NCI-H2029 (cell line): ENCODE measurements at regions not wholly inside any gene's neighbourhood (a gene's known extent, or its start where the extent isn't known, plus 50 kb on each side); places are given as distances from the start of the nearest gene placed in this dataset.
"Not testable (repeated sequence)": the region's sequence is repeated elsewhere in the genome, so short reads cannot be mapped to it uniquely, and the experiment has no call there.

Source experiments
- DNase-seq: peaks from one replicate; lab custom pipeline; 2025; lab: John Stamatoyannopoulos, UW

GRCh38 chr4:20124317-20125026 is 127.2 kb upstream of the SLIT2 start:
- no peak for DNase-seq

DNA sequence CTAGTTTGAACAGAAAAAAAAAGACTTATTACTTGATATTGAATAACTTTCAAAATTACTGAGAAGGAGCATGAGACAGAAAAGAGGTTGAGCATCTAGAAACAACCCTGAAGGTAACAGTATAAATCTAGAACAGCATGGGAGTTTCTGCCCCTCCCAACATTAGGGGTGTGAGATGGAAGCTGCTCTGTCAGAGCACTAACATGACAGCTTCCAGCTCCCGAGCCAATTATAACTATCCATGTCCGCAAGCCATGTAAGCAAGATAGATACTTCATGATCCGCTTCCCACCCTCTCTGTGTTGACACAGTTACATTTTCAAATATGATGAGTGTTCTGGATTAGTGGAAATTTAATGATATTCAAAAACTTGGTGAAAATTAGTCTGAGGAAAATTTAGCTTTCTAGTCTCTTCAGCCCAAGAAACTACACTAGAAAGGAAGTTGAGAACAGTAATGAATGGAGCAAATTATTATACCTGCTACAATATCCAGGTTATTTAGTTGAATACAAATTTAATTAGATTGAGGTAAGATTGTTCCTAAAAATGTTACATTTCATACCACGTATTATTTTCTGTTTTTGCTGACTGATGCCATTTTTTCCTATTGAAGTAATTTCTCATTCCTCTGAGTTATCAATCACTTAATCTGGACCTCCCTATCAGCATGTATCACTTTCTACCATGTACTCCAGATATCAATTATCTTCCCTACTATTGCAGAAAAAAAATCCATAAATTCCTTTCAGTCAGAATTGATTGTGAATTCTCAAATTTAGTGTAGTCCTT is 129.3 kb upstream of the SLIT2 start:
- no peak for DNase-seq

- DNase-seq, result no peak
These were observed 132.6 kb upstream of the SLIT2 start for GRCh38 chr4:20119141-20119540.

GRCh38 chr4:20109391-20109790 is 142.3 kb upstream of the SLIT2 start:
- DNase-seq, result no peak

- DNase-seq, result no peak
These were observed 144.8 kb upstream of the SLIT2 start for GRCh38 chr4:20106921-20107320.

GRCh38 chr4:20101831-20102230 is 149.9 kb upstream of the SLIT2 start:
- no peak for DNase-seq

GRCh38 chr4:20096911-20097310 is 154.8 kb upstream of the SLIT2 start:
- no peak for DNase-seq

DNA sequence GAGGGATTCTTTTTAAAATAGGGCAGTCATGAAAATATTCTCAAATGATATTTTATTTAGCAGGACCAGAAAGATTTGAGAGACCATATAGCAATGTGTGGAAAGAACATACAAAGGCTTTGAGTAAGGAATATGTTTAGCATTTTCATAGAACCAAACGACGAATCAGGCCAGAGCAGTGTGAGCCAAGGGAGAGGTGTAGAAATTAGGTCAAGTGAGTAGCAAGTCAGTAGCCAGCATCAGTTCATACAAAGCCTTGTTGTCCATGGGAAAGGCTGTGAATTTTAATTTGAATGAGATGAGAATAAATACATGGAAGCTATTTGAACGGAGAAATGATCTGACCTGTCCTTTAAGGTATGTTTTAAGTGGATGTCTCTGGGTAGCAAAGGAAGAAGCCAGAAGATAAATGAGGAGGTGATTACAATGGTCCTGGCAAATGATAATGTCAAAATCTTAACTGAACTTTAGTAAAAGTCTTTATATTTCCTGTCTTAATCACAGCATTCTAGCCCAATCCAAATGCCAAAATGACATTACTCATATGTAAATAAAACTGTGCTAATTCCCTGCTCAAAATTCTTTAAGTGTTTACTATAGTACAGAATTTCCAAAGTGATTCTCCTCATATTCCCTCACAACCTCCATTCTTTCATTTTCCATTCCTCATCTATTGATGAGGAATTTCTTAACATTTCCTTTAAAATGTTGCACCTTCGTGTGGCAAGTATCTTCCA is 155.7 kb upstream of the SLIT2 start:
- no peak for DNase-seq

- DNase-seq, result no peak
These were observed 159.9 kb upstream of the SLIT2 start for GRCh38 chr4:20091781-20092180.

DNA sequence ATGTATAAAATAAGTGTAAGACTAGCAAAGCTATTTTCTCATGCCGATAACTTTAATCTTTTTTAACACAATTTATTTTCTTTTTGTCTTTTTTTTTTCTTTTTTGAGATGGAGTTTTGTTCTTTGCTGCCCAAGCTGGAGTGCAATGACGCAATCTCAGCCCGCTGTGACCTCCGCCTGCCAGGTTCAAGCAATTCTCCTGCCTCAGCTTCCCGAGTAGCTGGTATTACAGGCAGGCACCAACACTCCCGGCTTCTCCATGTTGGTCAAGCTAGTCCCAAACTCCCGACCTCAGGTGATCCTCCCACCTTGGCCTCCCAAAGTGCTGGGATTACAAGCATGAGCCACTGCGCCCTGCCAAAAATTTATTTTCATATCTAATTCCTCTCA is 164.2 kb upstream of the SLIT2 start:
- no peak for DNase-seq

- DNase-seq, result no peak
These were observed 164.7 kb upstream of the SLIT2 start for GRCh38 chr4:20086799-20087521.

DNA sequence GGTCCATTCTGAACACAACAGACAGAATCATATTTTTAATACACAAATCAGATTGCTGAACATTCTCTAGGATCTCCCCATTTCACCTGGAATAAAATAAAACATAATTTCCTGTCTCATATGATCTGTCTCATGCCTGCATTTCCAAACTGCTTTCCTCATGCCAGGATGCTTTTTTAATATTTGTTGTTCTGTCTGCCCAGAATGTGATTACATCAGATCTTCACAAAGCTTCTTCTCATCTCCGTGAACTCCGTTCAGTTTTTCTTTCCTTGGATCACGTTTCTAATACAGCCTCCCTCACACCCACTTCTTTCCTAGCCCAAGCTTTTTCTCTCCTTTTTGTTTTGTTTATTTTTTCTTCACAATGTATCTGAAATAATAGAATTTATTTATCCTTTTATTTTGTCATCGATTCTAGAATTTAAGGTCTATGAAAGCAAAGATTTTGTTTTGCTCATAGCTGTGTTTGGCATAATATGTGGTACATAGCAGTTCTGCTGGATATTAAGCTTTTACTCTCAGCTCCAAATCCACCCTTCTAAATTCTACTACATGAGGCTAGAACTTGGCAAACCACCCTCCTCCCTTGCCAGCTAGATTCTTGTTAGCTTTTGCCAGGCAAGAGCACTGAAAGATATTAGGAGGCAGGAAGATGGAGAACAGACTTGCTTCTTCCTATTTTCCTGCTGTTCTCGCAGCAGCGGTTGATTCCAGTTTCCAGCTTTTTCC is 165.5 kb upstream of the SLIT2 start:
- DNase-seq, result no peak

DNA sequence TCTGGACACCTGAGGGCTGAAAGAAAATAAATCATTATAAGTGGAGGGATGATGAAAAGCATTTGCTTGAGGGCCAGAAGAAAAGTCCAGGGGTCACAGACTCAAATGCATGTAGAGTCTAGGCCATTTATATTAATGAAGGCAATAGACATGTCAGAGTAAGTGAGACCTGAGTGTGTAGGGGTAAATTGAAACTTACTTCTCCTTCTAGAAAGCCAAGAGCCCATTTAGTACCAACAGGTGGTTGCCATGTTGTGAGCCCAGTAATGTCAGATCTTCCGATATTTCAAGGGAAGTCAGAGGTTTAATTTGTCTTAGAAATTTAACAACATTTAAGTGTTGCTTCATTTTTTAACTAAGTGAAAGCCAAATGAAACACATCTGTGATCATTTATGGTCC is 166.1 kb upstream of the SLIT2 start:
- no peak for DNase-seq

DNA sequence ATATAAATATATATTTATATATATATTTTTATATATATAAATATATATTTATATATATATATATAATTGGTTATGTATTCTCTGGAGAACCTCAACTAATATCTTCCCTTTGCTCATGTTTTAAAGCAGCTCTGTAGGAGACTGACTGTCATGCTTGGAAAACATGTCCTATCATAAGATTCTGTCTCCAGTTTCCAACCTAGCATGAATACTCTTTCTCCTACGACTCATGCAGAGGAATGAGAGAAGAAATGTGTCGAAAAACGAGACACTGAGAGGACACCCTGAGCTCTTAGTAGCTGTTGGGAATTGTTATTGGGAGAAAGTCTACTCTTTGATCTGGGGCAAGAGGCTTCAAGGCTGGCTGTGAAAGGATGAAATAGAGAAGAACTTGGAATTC is 166.5 kb upstream of the SLIT2 start:
- no peak for DNase-seq

- DNase-seq, result no peak
These were observed 167.2 kb upstream of the SLIT2 start for GRCh38 chr4:20084488-20084887.

DNA sequence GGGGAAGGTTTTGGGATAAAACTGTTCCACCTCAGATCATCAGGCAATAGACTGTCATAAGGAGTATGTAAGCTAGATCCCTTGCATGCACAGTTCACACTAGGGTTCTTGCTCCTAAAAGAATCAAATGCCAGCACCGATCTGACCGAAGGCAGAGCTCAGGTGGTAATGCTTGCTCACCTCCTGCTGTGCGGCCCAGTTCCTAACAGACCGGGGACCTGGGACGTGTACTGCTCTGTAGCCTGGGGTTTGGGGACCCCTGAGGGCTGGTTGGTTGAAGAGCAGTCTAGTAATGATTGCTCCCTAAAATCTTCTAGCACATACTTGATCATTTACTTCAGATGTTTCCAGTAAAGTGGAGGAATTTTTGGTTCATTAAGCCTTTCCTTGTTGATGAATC is 173.1 kb upstream of the SLIT2 start:
- no peak for DNase-seq

DNA sequence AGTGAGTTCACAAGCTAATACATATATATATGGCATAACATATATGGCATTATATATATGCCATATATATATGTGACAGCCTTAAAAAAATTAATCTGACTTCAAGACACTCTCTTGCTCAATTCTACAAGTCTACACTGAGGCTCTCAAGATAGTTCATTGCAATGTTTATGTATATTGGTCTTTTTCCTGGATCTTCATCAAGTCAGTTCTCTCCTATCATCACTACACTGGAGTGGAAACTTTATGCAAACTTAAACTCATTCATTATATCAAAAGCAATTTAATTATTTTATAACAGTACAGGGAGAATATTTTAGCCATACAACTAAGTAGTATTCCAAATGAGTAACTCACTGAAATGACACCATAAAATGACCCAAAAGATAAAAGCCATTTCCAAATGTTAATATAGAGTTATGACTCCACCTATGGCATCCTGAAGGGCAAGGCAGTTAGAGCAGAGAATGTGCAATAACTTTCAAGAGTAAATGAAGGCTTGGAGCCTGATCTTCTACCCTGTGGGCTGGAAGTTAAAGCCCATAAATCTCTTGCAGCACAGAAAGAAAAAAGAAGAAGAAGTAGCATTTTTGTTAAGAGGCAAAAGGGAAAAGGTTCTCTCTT is 176.3 kb upstream of the SLIT2 start:
- no peak for DNase-seq

GRCh38 chr4:20074450-20074849 is 177.3 kb upstream of the SLIT2 start:
- no peak for DNase-seq

DNA sequence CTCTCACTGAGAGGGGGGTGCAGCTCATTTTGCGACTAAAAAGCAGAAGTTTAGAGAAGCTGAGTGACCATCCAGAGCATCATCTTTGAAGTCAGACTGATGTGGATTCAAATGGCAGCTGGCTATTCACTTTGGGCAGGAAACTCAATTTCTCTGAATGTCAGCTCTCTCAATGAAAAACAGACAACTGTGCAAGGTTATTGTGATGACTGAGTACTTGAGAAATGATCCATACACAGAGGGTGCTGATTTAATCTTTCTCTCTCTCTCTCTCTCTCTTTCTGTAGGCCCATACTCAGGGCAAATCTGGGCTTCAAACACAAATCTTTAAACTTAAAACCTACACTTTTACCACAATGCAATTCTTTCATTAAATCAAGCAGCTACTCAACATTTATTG is 185.8 kb upstream of the SLIT2 start:
- no peak for DNase-seq

DNA sequence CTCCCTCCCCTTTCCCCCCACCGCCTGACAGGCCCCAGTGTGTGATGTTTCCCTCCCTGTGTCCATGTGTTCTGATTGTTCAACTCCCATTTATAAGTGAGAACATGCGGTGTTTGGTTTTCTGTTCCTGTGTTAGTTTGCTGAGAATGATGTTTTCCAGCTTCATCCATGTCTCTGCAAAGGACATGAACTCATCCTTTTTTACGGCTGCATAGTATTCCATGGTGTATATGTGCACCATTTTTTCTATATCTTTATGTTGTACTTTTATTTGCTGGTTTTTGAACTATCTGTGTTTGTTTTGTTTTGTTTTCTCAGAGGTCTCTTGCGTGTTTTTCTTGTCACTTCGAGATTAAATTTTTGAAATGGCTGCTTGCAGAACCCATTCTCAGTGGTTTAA is 188.8 kb upstream of the SLIT2 start:
- not testable (repeated sequence) for DNase-seq

GRCh38 chr4:20062054-20062453 is 189.7 kb upstream of the SLIT2 start:
- no peak for DNase-seq
